ENCODE measurements at regions not wholly inside any gene's neighbourhood (a gene's known extent, or its start where the extent isn't known, plus 50 kb on each side); places are given as distances from the start of the nearest gene placed in this dataset.
"Not testable (repeated sequence)": the region's sequence is repeated elsewhere in the genome, so short reads cannot be mapped to it uniquely, and the experiment has no call there.

- in situ Hi-C loops (cut with HindIII; ENCODE audit: low sequenced_read_pairs): no loop called here
Measured at GRCh38 chr7:68754414-68754813, 843.9 kb upstream of the AUTS2 start.

- in situ Hi-C loops (cut with HindIII; ENCODE audit: low sequenced_read_pairs): no loop called here
Measured at GRCh38 chr7:68756986-68757495, 841.2 kb upstream of the AUTS2 start.

GRCh38 chr7:68760556-68760955 is 837.7 kb upstream of the AUTS2 start:
- in situ Hi-C loops (cut with HindIII; ENCODE audit: low sequenced_read_pairs): no loop called here

GRCh38 chr7:68767462-68767861 is 830.8 kb upstream of the AUTS2 start:
- in situ Hi-C loops (cut with HindIII; ENCODE audit: low sequenced_read_pairs): no loop called here

DNA sequence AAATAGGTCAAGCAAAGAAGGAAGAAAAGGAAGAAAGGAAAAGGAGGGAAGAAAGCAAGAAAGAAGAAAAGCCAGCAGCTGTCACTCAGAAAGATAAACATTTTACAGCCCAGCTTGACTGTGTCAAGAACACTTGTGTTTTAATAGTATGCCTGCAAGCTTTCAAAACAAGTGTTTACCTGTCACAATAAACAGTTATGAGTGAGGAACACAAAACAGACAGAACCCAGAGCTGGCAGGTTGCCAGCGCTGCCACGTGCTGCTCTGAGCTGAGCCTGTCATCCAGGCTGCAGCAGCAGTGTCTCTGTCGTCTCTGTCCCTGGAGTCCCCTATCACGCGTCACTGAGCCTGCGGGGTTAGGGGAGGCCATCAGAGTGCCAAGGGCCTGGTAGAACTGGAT is 827.6 kb upstream of the AUTS2 start:
- in situ Hi-C loops (cut with HindIII; ENCODE audit: low sequenced_read_pairs): no loop called here

- in situ Hi-C loops (cut with HindIII; ENCODE audit: low sequenced_read_pairs): no loop called here
Measured at GRCh38 chr7:68776326-68776725, 821.9 kb upstream of the AUTS2 start.

- in situ Hi-C loops (cut with HindIII; ENCODE audit: low sequenced_read_pairs): no loop called here
Measured at GRCh38 chr7:68783684-68784083, 814.6 kb upstream of the AUTS2 start.

- in situ Hi-C loops (cut with HindIII; ENCODE audit: low sequenced_read_pairs): no loop called here
Measured at GRCh38 chr7:68785036-68785435, 813.2 kb upstream of the AUTS2 start.

DNA sequence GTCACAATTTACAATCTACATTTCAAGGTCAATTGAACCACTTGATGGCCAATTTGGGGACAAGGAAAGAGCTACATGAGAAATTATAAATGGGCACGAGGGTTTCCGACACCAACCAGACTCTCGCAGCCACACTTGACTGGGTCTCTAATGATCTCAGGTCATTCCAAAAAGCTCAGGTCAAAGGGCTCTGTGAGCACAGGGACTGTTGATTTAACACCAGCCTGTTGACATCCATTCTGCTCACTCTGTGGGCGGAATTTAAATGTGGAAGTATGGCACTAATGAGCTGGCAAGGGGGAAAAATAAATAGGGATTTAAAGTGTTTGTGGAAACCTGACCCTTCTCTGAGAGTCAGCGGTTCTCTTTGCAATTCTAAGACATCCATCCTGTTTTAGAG is 810.7 kb upstream of the AUTS2 start:
- in situ Hi-C loops (cut with HindIII; ENCODE audit: low sequenced_read_pairs): no loop called here

DNA sequence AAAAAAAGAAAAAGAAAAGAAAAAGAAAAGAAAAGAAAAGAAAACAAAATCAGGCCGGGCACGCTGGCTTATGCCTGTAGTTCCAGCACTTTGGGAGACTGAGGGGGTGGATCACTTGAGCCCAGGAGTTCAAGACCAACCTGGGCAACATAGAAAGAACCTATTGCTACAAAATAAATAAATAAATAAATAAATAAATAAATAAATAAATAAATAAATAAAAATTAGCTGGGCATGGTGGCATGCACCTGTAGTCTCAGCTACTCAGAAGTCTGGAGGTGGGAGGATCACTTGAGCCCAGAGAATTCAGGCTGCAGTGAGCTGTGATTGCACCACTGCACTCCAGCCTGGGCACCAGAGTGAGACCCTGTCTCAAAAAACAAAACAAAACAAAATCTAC is 809.7 kb upstream of the AUTS2 start:
- in situ Hi-C loops (cut with HindIII; ENCODE audit: low sequenced_read_pairs): not testable (repeated sequence)

GRCh38 chr7:68789597-68789996 is 808.7 kb upstream of the AUTS2 start:
- in situ Hi-C loops (cut with HindIII; ENCODE audit: low sequenced_read_pairs): no loop called here

DNA sequence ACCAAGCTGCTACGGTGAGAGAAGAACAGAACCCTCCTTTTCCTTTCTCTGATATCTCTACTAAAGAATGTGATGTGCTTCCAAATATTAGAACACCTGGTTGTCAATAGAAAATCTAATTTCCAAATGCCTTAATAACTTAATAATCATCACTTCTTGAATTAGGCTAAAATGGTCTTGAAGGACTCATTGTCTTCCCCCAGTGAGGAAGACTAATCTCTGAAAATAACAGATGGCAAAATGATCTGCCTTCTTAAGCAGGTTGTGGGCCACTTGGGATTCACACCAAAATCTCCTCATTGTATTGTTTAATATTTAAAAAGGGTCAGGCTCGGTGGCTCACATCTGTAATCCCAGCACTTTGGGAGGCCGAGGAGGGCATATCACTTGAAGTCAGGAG is 805.9 kb upstream of the AUTS2 start:
- in situ Hi-C loops (cut with HindIII; ENCODE audit: low sequenced_read_pairs): no loop called here

DNA sequence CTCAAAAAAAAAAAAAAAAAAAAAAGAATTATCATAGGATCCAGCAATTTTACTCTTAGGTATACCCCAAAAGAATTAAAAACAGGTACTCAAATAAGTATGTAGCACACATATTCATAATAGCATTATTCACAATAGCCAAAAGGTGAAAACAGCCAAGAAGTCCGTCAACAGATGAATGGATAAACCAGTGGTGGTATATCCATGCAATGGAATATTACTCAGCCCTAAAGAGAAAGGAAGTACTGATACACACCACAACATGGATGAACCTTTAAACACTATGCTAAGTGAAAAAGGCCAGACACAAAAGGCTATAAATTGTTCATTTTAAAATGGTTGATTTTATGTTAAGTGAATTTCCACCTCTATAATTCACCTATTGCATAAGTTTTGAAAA is 804.8 kb upstream of the AUTS2 start:
- in situ Hi-C loops (cut with HindIII; ENCODE audit: low sequenced_read_pairs): no loop called here

DNA sequence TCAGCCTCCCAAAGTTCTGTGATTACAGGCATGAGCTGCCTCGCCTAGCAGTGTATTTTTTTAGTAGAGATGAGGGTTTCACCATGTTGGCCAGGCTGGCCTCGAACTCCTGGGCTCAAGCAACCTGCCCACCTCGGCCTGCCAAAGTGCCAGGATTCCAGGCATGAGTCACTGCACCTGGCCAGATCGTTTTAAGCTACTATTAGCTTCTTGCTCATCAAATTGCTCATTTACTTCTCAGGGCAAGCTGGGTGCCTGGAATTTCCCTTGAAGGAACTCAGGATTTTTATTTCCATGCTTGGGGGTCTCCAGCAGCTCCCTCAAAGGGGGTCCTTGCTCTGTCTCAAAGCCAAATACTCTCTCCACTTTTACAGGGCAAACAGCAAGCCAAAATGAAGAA is 798.0 kb upstream of the AUTS2 start:
- in situ Hi-C loops (cut with HindIII; ENCODE audit: low sequenced_read_pairs): no loop called here

- in situ Hi-C loops (cut with HindIII; ENCODE audit: low sequenced_read_pairs): no loop called here
Measured at GRCh38 chr7:68805159-68805558, 793.1 kb upstream of the AUTS2 start.

- in situ Hi-C loops (cut with HindIII; ENCODE audit: low sequenced_read_pairs): no loop called here
Measured at GRCh38 chr7:68807666-68808065, 790.6 kb upstream of the AUTS2 start.

GRCh38 chr7:68813551-68814080 is 784.7 kb upstream of the AUTS2 start:
- in situ Hi-C loops (cut with HindIII; ENCODE audit: low sequenced_read_pairs): no loop called here

GRCh38 chr7:68816491-68816890 is 781.8 kb upstream of the AUTS2 start:
- in situ Hi-C loops (cut with HindIII; ENCODE audit: low sequenced_read_pairs): no loop called here

GRCh38 chr7:68820321-68820720 is 778.0 kb upstream of the AUTS2 start:
- in situ Hi-C loops (cut with HindIII; ENCODE audit: low sequenced_read_pairs): loop anchor here (5.0 kb wide), 1 partner anchor 62 kb away; no protein-coding TSS in a partner anchor

- in situ Hi-C loops (cut with HindIII; ENCODE audit: low sequenced_read_pairs): loop anchor here (5.0 kb wide), 1 partner anchor 60 kb away; no protein-coding TSS in a partner anchor
Measured at GRCh38 chr7:68821846-68822245, 776.4 kb upstream of the AUTS2 start.

DNA sequence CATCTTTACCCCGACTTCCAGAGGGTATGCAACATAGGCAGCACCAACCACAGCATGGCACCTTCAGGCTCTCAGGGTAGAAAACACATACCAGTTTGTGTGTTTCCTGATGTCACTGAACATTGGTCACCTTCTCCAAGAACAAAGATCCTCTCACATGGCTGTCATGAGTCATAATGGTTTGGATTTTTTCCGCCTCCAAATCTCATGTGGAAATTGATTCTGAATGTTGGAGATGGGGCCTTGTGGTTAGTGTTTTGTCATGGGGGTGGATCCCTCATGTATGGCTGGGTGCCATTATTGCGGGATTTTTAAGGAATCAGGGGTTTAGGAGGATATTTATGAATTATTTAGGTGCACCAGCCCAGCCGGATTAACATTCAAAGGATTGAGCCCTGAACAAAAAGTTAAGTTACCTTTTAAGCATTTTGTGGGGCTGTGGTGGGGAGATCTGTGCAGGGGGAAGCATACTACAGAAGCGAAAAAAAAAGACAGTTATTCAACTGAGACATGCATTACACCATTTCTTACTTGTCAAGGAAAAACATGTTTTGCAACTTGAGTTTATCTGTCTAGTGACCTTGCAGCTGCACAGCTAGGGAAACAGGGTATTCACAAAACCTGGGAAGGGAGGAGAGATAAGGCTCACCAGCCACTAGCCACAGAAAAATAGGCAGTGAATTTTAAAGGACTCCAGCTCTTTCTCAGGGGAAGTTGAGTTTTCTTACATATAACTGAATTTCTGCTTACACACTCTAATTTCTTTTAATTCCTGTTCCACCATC is 774.1 kb upstream of the AUTS2 start:
- in situ Hi-C loops (cut with HindIII; ENCODE audit: low sequenced_read_pairs): loop anchor here (5.0 kb wide), 1 partner anchor 58 kb away; no protein-coding TSS in a partner anchor

DNA sequence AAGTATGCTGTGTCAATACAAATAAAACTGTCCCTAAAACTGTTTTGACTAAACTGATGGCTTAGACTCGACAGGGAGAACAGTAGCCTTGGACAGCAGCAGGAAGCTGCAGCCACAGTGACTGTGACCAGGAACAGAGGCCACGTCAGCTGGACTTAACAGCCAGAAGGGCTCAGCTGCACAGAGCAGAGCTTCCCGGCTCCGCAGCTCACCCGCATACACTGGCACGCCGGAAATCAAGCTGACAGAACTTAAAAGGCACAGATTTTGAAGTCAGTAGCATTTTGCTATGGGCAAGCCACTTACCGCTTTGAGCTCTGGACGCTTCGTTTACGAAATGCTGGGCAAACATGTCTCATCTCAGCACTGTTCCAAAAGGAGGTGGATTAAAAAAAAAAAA is 769.7 kb upstream of the AUTS2 start:
- in situ Hi-C loops (cut with HindIII; ENCODE audit: low sequenced_read_pairs): no loop called here

Data from DLD1 (cell line).